ENCODE measurements at regions not wholly inside any gene's neighbourhood (a gene's known extent, or its start where the extent isn't known, plus 50 kb on each side); places are given as distances from the start of the nearest gene placed in this dataset.

- TF ChIP-seq MGA (IDR thresholded peaks at IDR 0.05) (no peak), JUND (IDR thresholded peaks at IDR 0.05; ENCODE audit: borderline replicate concordance, low read depth, low read length) (no peak), JUND (tag; IDR thresholded peaks at IDR 0.05; ENCODE audit: borderline replicate concordance, low read depth, low read length) (no peak), TFE3 (CRISPR knock-in tag; IDR thresholded peaks at IDR 0.05) (no peak), SRSF1 (IDR thresholded peaks at IDR 0.05; ENCODE audit: low read depth, low read length) (no peak), TAF1 (IDR thresholded peaks at IDR 0.05; ENCODE audit: control insufficient read depth, extremely low read depth, insufficient read depth, low read length, severe bottlenecking) (no peak), ZNF778 (CRISPR knock-in tag; IDR thresholded peaks at IDR 0.05) (no peak), U2AF2 (optimal IDR thresholded peaks at IDR 0.05; ENCODE audit: low read depth, low read length) (no peak), EZH2 (IDR thresholded peaks at IDR 0.05; ENCODE audit: borderline replicate concordance, low read depth, low read length) (no peak), ZNF23 (CRISPR knock-in tag; IDR thresholded peaks at IDR 0.05) (no peak), ZNF224 (CRISPR knock-in tag; IDR thresholded peaks at IDR 0.05) (no peak)
Measured at GRCh38 chr10:85413570-85413969, 953.0 kb downstream of the GRID1 start (continued).

All from K562 (cell line).